GM21423 (cell line): ENCODE measurements at regions not wholly inside any gene's neighbourhood (a gene's known extent, or its start where the extent isn't known, plus 50 kb on each side); places are given as distances from the start of the nearest gene placed in this dataset.
"Not testable (repeated sequence)": the region's sequence is repeated elsewhere in the genome, so short reads cannot be mapped to it uniquely, and the experiment has no call there.

ENCODE experiments used
- ATAC-seq: cut with Tn5 transposase; IDR thresholded peaks from one replicate; pipeline ENCODE4 v1.9.1; 2021; ENCODE audit warnings: mild to moderate bottlenecking, moderate library complexity; ENCODE audit not compliant: unreplicated experiment

GRCh38 chr2:7861910-7862702, 819.8 kb upstream of the ID2 start:
- no peak for ATAC-seq

DNA sequence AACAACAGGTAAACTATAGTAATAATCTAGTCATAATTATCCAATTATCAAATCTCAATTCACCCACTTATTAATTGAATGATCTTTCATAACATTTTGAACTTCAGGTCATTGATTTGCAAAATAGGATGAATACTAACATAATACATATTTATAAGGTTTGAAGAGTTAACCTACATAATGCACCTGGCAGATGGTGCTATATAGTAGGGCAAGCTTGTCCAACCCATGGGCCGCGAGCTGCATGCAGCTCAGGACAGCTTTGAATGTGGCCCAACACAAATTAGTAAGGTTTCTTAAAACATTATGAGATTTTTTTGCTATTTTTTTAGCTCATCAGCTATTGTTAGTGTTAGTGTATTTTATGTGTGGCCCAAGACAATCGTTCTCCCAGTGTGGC, 815.8 kb upstream of the ID2 start:
- ATAC-seq: no peak

GRCh38 chr2:7866825-7867224, 815.0 kb upstream of the ID2 start:
- ATAC-seq: no peak

GRCh38 chr2:7867867-7868266, 814.0 kb upstream of the ID2 start:
- ATAC-seq: no peak

DNA sequence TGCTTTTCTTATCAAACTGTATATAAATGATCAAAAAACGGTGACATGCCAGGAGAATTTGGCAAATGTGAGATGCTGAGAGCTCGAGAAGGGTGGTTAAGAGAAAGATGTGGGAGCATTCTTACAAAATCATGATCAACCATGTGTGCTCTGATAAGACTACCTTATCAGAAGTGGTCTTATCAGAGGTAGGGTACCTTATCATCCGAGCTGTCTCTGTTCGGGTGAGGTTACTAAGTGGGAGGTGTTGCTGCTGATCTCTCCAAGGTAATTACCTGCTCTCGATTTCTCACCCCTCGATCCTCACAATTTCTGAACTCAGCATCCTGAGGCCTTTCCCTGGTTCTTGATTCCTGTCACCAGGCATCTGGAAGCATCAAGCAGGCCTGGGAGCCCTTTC, 813.0 kb upstream of the ID2 start:
- no peak for ATAC-seq

GRCh38 chr2:7876445-7876844, 805.4 kb upstream of the ID2 start:
- not testable (repeated sequence) for ATAC-seq

DNA sequence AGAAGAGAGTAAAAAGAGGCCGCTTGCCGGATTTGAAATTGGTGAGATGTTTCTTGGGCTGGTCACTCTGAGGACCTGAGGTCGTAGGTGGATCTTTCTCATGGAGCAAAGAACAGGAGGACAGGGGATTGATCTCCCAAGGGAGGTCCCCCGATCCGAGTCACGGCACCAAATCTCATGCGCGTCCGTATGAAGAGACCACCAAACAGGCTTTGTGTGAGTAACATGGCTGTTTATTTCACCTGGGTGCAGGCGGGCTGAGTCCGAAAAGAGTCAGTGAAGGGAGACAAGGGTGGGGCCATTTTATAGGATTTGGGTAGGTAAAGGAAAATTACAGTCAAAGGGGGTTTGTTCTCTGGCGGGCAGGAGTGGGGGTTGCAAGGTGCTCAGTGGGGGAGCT, 803.6 kb upstream of the ID2 start:
- ATAC-seq: not testable (repeated sequence)

- ATAC-seq: no peak
Observed at GRCh38 chr2:7878786-7879482, 802.9 kb upstream of the ID2 start.

DNA sequence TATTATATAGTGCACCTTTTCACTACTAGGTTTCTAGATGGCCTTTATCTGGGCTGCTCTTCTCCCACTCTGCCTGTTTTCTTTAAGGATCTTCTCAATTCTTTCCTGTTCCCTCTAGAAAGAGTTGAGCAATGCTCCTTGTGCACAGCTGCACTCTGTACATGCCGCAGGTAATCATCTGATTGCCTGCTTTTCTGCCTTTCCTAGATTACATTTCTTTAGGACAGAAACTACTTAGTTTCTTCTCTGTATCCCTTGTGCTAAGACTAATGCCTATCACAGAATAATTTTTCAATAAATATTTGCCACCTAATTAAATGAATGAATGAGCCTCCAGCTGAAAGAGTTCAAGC, 802.4 kb upstream of the ID2 start:
- no peak for ATAC-seq

GRCh38 chr2:7880126-7880525, 801.7 kb upstream of the ID2 start:
- no peak for ATAC-seq

GRCh38 chr2:7880566-7880965, 801.3 kb upstream of the ID2 start:
- ATAC-seq: no peak

DNA sequence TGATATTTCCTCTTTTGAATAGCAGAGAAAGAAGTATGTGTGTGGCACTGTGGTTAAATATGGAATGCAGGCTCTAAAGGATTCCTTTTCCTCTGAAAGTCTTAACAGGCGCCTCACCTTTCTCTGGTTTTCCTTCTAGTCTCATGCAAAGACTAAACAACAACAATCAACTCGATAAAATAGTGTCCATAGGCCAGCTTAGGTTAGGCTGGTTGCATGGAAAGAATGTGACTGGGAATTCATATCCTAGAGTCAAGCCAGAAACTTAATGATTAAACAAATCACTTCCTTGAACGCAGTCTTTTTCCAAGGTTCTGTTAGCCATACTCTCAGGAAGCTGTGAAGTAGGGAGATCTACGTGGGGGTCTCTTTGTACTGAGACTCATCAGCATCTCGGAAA, 800.8 kb upstream of the ID2 start:
- no peak for ATAC-seq

GRCh38 chr2:7881466-7881865, 800.4 kb upstream of the ID2 start:
- ATAC-seq: no peak

GRCh38 chr2:7882296-7882695, 799.6 kb upstream of the ID2 start:
- ATAC-seq: no peak

DNA sequence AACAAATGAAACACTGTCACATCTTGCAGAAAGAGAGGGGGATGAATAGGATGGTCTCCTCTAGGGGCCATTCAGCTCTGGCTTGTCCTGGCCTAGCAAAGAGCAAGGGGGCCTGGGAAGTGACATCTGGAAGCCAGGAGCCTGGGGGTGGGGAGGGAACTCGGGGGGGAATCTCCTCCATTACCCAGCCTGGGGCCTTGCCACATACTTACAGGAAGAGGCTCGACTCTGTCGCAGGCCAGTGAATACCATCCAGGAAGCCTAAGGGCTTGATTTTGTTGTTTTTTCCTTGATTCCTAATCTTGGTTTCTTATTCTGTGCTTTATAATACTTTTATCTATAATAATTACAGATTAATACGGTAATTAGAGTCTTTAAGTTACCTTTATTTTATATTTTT, 797.5 kb upstream of the ID2 start:
- no peak for ATAC-seq

DNA sequence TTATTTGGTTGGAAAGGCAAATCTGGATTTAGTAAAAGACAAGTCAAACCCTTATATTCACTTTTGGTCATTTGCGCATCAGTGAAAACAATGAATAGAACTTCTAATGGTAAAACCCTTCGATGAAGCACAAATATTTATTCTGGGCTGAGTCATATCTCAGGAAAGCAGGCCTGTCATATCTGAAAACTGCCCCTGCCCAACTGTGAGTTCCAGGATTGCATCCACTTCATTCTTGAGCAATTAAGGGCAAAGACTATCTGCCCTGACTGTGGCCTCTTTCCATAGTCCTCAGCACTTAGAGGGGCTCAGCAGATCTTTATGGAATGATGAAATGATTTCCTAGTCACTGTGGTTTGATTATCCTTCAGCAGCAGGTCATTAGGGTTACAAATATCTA, 795.2 kb upstream of the ID2 start:
- no peak for ATAC-seq

DNA sequence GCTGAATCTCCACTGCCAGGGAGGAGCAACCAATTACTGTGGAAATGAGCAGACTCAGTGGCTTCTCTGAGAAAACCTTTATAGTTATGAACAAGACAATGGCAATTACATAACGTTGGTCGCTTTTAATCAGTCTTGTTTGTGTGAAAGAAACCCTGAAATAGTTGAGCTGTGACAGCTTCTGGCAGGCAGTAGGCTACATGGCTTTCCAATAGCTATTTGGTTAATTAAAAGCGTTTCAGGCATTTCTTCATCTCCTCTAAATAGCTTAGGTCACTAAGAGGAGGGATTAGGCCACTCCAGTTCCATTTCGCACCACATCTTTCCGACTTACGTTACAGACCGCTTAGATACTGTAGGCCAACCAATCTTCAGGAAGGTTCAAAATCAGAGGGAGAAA, 794.4 kb upstream of the ID2 start:
- no peak for ATAC-seq

GRCh38 chr2:7888876-7889275, 793.0 kb upstream of the ID2 start:
- ATAC-seq: no peak

DNA sequence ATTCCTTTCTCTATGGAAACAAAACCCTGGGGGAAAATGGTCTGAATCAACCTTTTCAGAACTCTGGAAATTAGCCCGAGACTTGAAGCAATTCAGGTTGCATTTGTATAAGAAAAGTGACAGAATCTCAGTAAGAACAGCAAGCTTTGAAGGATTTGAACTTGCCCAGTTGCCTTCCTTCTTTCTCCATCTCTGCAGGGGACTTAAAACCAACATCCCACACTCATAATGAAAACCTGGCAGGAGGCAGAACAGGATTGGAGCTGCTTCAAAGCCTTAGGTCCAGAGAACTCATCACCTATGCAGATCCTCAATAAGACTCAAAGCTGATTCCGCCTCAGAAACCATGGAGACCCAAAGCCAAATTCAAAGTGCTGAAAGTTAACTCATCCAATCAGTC, 790.5 kb upstream of the ID2 start:
- no peak for ATAC-seq

GRCh38 chr2:7895289-7895688, 786.6 kb upstream of the ID2 start:
- ATAC-seq: no peak

DNA sequence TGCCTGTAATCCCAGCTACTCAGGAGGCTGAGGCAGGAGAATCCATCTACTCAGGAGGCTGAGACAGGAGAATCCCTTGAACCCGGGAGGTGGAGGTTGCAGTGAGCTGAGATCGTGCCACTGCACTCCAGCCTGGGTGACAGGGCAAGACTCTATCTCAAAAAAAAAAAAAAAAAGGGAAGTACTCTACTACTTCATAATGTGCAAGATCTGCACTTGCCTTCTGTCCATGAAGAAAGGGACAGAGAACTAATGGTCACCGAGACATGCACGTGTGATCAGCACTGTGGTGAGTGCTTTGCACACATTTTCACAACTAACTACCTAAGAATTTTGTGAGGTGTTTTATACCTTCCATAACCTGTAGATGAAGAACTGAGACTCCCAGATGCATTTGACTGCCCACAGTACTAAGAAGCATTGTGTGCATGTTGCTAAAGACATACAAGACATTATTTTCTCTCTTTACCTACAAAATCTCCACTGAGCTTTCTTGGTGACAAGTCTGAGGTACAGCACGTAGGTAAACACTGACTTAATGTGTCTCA, 784.8 kb upstream of the ID2 start:
- ATAC-seq: no peak

DNA sequence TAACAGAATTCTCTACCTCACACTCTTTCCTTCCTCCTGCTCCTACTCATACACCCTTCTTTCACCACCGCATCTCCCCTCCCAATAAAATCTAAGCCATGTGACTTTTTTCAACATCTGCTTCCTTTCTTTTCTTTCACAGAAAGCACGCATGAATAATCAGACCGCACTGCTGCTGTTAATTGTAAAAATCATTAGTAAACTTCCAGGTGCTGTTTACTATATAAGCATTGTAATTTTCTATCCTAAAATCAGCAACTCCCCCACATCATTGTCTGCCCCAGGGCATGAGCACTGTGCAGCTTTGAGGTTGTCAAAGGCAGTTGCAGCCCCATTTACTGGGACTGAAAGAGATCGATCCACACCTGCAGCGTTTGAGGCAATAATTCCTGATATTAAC, 782.6 kb upstream of the ID2 start:
- ATAC-seq: no peak
